AG04450 (cell line): ENCODE measurements at regions not wholly inside any gene's neighbourhood (a gene's known extent, or its start where the extent isn't known, plus 50 kb on each side); places are given as distances from the start of the nearest gene placed in this dataset.

Experiments
- CTCF ChIA-PET: fragments of 300-600, 350-600 bp; formaldehyde crosslinking; extraction: SDS; loops from one replicate; lab custom pipeline; 2022; ENCODE audit warnings: antibody characterized with exemption, inconsistent platforms; lab: Charles Lee
- POLR2A ChIA-PET: fragments of 350-600 bp; formaldehyde crosslinking; extraction: SDS; loops from one replicate; lab custom pipeline; 2021; ENCODE audit warnings: antibody characterized with exemption, inconsistent platforms; lab: Yijun Ruan, JAX
- DNase-seq: peaks from one replicate; pipeline ENCODE4 v3.0.0-alpha.2; 2011; ENCODE audit warnings: low read depth, low spot score
- H3K27ac ChIP-seq: one replicate; pipeline ENCODE4 v1.5.1; 2012; ENCODE audit warnings: low read depth, low read length, control low read depth
- H3K27me3 ChIP-seq: one replicate; pipeline ENCODE4 v1.6.0; 2012; ENCODE audit warnings: low read length; ENCODE audit not compliant: control insufficient read depth, insufficient read depth
- H3K4me3 ChIP-seq: 2 replicates; pipeline ENCODE4 v1.5.1; 2011; ENCODE audit warnings: mild to moderate bottlenecking, low read depth, low read length, control low read depth
- H3K9me3 ChIP-seq: 2 replicates; pipeline ENCODE4 v1.5.1; 2012; ENCODE audit warnings: low read length; ENCODE audit not compliant: control insufficient read depth, insufficient read depth
- TF ChIP-seq, protein P1 (sequence below): IDR thresholded peaks from 2 replicates; pipeline ENCODE4 v1.5.1; 2011; ENCODE audit warnings: low read depth, low read length, control low read depth, inconsistent platforms

DNA sequence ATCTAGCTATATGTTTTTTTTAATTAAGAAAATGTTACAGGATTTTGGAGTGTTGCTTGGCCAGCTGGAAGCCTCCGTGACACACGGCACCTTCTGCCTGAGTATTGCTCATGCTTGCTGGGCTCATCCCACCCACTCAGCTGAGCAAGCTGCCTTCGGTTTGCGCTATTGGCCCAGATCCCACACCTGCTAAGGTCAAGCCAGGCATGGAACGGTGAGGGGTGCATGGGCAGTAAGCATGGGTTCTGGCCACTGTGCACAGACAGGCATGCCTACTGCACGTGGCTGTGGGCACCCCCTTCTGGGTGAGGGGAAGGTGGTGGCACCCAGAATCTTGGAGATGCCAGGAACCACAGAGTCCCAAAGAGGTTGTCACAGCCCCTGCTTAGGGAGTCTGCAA, 1178.4 kb upstream of the PCDH7 start:
- TF ChIP-seq, protein P1, sequence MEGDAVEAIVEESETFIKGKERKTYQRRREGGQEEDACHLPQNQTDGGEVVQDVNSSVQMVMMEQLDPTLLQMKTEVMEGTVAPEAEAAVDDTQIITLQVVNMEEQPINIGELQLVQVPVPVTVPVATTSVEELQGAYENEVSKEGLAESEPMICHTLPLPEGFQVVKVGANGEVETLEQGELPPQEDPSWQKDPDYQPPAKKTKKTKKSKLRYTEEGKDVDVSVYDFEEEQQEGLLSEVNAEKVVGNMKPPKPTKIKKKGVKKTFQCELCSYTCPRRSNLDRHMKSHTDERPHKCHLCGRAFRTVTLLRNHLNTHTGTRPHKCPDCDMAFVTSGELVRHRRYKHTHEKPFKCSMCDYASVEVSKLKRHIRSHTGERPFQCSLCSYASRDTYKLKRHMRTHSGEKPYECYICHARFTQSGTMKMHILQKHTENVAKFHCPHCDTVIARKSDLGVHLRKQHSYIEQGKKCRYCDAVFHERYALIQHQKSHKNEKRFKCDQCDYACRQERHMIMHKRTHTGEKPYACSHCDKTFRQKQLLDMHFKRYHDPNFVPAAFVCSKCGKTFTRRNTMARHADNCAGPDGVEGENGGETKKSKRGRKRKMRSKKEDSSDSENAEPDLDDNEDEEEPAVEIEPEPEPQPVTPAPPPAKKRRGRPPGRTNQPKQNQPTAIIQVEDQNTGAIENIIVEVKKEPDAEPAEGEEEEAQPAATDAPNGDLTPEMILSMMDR = no peak
- Histone ChIP-seq H3K9me3 (peaks cover 14% of the 10 kb centered on the region), H3K4me3 (no peak overlapping the region), H3K27me3 (no peaks in the 10 kb centered on the region), H3K27ac (no peak overlapping the region)
- POLR2A ChIA-PET = no interaction called here
- DNase-seq = no peak
- CTCF ChIA-PET = no interaction called here

DNA sequence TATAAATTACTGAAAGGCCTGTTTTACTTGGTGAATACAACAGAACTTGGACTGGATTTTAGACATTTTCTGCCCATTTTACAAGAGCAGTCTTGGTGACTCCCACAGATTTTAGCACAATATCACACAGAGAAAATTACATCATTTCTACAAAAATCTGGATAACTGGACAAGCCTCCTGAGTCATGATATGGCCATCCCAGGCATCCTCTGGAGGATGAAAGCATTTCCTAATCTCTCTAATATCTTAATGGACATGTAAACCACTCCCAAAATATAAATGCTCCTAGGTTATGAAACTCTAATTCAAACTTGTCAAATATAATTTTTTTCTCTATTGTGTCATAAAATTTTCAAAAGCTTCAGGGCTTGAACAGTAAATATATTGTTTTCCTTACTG, 1170.8 kb upstream of the PCDH7 start:
- TF ChIP-seq, protein P1 = no peak
- H3K4me3 ChIP-seq = no peak overlapping the region
- H3K27ac ChIP-seq = no peak overlapping the region
- no peaks in the 10 kb centered on the region for H3K27me3 ChIP-seq
- no peaks in the 10 kb centered on the region for H3K9me3 ChIP-seq
- DNase-seq = no peak
- ChIA-PET POLR2A (no interaction called here), CTCF (no interaction called here)

DNA sequence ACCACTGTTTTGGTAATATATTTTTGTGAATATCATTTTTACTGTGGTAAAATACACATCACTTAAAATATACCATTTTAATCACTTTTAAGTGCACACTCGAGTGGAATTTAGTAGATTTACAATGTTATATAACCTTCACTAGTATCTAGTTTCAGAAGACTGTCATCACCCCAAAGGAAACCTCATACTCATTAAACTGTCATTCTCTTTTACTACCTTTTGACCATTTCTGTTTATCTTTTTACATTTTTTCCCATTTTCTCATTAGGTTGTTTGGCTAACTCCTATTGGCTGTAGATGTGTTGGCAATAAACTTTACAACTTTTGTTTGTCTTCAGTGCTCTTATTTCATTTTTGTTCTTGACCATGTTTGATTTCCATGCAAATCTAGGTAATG, 1168.3 kb upstream of the PCDH7 start:
- ChIA-PET CTCF (no interaction called here), POLR2A (no interaction called here)
- no peaks in the 10 kb centered on the region for H3K9me3 ChIP-seq
- no peak overlapping the region for H3K27ac ChIP-seq
- H3K4me3 ChIP-seq = no peak overlapping the region
- TF ChIP-seq, protein P1 = no peak
- no peaks in the 10 kb centered on the region for H3K27me3 ChIP-seq
- no peak for DNase-seq

DNA sequence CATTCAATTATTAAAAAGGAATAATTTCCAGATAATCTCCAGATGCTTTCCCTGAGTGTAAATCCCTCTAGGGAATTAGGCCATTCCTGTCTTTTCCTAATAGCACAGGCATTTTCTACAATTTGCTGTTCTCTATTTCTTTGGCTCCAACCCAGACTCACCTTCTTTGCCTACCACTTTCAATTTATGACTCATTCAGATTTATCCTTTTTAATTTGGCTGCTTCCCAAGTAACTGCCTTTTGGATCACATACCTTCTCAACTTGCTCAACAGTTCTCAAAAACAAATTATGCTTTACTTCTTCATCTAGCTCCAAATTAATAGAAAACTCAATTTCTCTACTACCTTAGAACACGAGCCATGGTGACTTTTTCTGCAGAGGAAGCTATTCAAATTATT, 1166.3 kb upstream of the PCDH7 start:
- H3K4me3 ChIP-seq = no peak overlapping the region
- H3K9me3 ChIP-seq = no peaks in the 10 kb centered on the region
- TF ChIP-seq, protein P1 = no peak
- ChIA-PET POLR2A (no interaction called here), CTCF (interaction anchor here (0.6 kb wide), 1 partner anchor 53 kb away, joined by 5 read pairs; no protein-coding TSS in a partner anchor)
- H3K27me3 ChIP-seq = no peaks in the 10 kb centered on the region
- no peak for DNase-seq
- H3K27ac ChIP-seq = no peak overlapping the region

DNA sequence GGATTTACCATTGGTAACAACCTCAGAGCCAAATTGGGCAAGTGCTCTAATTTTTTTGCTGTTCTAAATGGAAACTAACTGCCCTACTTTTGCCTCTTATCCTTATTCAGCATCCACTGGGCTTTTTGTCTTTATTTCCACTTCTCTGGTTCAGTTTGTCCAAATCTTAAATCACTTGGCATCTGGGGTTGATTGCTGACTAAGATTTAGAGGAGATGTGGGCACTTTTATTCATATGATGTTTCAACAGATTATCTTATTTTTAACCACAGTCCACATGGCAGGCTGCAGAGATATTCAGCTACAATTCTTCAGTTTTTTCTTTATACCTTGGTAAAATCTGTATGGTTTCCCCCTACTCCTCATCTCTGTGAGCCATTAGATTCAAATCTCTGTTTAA, 1161.4 kb upstream of the PCDH7 start:
- no peak for DNase-seq
- no peaks in the 10 kb centered on the region for H3K27me3 ChIP-seq
- H3K4me3 ChIP-seq = no peak overlapping the region
- CTCF ChIA-PET = no interaction called here
- POLR2A ChIA-PET = no interaction called here
- H3K27ac ChIP-seq = no peak overlapping the region
- H3K9me3 ChIP-seq = no peaks in the 10 kb centered on the region
- TF ChIP-seq, protein P1 = no peak
